Sigmoid colon (tissue), 3 donors: ENCODE measurements at regions not wholly inside any gene's neighbourhood (a gene's known extent, or its start where the extent isn't known, plus 50 kb on each side); places are given as distances from the start of the nearest gene placed in this dataset.

ENCODE experiments used
- POLR2A ChIP-seq, 2 donors: fragments of 450-650 bp; IDR thresholded peaks; one replicate each; pipeline ENCODE4 v1.6.1; 2016; ENCODE audit warnings: antibody characterized with exemption in 2 of 2, mild to moderate bottlenecking in 2 of 2, moderate library complexity in 2 of 2
- TF ChIP-seq, protein P1 (sequence below), 4 experiments: fragments of 450-650 bp in 3 of 4; fragments of 200-600 bp in 1 of 4; IDR thresholded peaks; one replicate each; pipeline ENCODE4 v1.5.1; 2016 to 2019; ENCODE audit warnings: antibody characterized with exemption in 4 of 4, mild to moderate bottlenecking in 3 of 4, moderate library complexity in 2 of 4

DNA sequence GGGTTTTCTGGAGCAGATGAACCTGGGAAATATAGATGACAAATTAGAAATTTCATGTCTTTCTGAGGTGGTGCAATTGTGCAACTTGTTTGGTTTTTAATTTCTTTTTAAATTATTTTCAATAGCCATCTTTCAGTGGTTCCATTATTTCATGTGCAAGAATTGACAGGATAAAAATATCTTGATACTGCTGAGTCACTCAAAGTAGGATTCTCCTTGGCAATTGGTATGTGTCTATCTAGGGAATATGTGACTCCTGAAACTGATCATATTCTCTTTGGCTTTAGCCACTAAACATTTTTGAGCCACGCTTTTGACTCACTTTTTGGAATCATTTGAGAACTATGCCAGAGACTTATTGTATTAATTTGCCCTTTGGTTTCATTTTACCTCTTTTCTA is 331.5 kb downstream of the KCNA4 start:
- TF ChIP-seq, protein P1, sequence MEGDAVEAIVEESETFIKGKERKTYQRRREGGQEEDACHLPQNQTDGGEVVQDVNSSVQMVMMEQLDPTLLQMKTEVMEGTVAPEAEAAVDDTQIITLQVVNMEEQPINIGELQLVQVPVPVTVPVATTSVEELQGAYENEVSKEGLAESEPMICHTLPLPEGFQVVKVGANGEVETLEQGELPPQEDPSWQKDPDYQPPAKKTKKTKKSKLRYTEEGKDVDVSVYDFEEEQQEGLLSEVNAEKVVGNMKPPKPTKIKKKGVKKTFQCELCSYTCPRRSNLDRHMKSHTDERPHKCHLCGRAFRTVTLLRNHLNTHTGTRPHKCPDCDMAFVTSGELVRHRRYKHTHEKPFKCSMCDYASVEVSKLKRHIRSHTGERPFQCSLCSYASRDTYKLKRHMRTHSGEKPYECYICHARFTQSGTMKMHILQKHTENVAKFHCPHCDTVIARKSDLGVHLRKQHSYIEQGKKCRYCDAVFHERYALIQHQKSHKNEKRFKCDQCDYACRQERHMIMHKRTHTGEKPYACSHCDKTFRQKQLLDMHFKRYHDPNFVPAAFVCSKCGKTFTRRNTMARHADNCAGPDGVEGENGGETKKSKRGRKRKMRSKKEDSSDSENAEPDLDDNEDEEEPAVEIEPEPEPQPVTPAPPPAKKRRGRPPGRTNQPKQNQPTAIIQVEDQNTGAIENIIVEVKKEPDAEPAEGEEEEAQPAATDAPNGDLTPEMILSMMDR (IDR thresholded peaks at IDR 0.05): no peak
- TF ChIP-seq POLR2A (IDR thresholded peaks at IDR 0.05): no peak
